ENCODE measurements at regions not wholly inside any gene's neighbourhood (a gene's known extent, or its start where the extent isn't known, plus 50 kb on each side); places are given as distances from the start of the nearest gene placed in this dataset.
"Not testable (repeated sequence)": the region's sequence is repeated elsewhere in the genome, so short reads cannot be mapped to it uniquely, and the experiment has no call there.

DNA sequence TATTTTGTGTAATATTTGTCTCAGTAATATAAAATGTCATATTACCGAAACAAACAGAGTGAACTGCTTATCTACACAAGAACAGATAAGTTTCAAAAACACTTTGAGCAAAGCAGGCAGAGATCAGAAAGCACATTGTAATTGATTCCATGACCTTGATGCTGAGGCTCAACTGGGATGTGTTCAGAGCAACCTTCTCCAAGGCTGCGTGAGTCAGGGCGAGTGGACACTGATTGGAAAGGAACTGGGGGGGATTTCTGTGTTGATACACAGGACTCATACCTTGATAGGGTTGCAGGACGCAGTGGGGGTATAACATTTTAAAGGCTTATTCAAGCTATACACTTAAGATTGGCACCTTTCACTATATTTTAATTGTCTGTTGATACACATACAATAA is 1136.3 kb downstream of the UQCRFS1 start:
- no peak for DNase-seq (ENCODE audit: extremely low read depth in 1 of 2, low read depth in 1 of 2)

DNA sequence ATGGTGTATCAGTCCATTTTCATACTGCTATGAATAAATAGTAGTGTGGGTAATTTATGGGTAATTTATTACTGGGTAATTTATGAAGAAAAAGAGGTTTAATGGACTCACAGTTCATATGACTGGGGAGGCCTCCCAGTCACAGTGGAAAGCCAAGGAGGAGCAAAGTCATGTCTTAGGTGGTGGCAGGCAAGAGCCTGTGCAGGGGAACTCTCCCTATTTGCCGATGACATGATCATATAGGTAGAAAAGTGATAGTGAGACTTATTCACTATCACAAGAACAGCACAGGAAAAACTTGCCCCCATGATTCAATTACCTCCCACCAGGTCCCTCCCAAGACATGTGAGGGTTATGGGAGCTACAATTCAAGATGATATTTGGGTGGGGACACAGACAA is 1137.7 kb downstream of the UQCRFS1 start:
- DNase-seq (ENCODE audit: extremely low read depth in 1 of 2, low read depth in 1 of 2) = no peak

DNA sequence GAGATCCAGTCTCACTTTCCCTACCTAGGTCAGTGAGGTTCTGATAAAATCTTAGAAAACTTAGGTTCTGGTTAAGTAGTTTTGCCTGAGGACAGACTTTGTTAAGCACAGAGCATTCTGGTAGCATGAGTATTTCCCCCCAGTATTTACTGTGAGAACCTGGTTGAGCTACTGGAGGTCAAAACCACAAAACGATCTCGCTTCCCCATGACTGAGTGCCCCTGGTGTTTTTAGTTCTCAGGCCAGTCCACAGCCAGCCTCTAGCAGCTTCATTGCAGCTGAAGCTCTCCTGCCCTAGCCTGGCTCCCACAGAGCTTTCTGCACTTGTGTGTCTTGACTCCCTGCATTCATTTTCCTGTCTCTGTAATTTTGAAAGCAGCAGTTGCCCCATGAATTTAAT is 1138.2 kb downstream of the UQCRFS1 start:
- DNase-seq (ENCODE audit: extremely low read depth in 1 of 2, low read depth in 1 of 2) = no peak

DNA sequence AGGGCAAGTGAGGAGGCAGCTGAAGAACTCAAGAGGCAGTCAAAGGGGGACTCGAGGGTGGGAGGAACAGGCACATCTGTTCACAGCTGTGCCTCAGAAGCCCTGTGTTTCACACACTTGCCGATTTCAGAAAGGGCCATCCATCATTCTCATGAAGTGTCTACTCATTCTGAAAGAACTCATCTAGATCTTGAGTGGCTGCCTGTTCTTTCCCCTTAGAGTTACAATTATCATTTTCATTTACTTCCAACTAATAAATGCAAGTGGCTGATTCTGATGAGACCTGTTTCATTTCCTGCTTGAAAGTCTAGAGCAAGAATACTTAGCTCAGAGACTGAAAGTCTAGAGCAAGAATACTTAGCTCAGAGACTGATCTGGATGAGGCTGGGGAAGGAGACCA is 1145.1 kb downstream of the UQCRFS1 start:
- DNase-seq (ENCODE audit: extremely low read depth in 1 of 2, low read depth in 1 of 2) = no peak

DNA sequence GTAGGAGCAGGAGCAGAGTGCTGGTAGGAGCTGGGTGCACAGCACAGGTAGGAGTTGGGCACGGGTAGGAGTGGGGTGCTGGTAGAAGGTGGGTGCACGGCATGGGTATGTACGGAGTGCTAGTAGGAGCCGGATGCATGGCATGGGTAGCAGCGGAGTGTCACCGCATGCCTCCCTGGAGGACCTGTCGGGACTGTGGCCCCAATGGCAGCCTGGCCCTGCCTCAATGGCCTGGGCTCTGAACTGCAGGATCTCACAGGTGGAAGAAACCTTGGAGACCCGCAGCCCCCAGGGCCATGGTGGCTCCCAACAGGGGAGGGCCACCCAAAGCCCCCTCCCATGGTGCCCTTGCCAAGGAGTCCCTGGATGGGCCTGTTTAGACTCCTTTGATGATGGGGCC is 1146.0 kb downstream of the UQCRFS1 start:
- DNase-seq (ENCODE audit: extremely low read depth in 1 of 2, low read depth in 1 of 2) = no peak

DNA sequence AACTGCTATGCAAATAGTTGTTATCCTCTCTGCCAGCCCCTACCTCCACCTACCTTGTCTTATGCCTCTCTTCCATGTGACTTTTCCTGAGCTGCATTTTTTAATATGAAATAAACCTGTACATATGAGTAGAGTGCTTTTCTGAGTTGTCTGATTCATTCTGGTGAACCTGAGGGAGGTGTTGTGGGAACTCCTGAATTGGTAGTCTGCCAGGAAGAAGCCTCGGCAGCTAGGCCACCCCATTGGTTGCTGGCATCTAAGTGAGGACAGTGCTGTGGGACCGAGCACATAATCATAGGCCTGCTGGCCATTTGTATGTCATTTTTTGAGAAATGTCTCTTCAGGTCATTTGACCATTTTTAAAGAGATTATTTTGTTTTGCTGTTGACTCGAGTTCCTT is 1146.8 kb downstream of the UQCRFS1 start:
- DNase-seq (ENCODE audit: extremely low read depth in 1 of 2, low read depth in 1 of 2) = no peak

DNA sequence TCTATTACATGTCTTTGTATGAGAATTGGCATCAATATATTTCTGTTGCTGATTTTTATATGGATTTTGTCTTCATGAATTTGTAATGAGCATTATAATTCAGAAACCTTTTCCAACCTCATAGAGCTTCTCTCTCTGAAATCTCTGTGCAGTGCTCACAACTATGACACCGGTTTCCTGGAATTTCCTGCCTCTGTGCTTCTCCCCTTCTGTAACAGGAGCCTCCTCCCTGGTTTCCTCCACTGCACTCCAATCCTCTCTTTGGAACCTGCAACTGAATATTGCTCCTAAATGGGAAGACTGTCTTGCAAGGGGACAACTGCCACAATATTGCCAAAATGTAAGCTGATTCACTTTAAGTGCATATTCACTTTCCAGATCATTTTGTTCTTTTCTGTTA is 1147.9 kb downstream of the UQCRFS1 start:
- DNase-seq (ENCODE audit: extremely low read depth in 1 of 2, low read depth in 1 of 2) = no peak

DNA sequence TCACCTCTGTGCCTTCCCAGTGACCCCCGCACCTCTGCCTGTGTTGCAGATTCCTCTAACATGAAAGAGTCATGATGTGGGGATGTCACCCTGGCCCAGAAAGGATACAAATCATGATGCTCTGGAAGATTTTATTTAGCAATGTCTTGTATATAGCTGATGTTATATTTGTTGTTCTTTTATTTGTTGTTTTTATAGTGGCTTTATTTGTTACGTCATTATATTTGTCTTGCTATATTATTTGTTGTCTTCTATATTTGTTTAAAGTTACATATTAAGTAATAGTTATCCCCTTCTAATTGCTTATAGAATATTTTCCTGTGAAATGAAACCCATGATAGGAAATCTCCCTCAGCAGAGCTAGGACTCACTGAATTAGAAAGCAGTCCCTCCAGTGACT is 1149.2 kb downstream of the UQCRFS1 start:
- DNase-seq (ENCODE audit: extremely low read depth in 1 of 2, low read depth in 1 of 2) = no peak

DNA sequence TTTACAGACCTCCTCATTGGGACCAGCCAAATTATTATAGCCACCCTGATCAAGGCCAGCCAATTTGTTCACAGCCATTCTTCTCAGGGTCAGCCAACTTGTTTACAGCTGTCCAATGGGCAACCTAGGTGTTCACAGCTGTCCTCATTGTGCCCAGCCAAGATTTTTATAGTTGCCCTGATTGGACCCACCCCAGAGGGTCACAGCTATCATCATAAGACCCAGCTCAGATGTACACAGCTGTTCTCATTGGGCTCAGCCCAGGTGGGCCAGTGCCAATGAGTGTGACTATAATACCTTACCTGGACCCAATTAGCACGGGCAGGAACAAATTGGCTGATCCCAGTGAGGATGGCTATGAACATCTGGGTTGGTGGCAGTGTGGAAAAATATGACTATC is 1151.8 kb downstream of the UQCRFS1 start:
- no peak for DNase-seq (ENCODE audit: extremely low read depth in 1 of 2, low read depth in 1 of 2)

DNA sequence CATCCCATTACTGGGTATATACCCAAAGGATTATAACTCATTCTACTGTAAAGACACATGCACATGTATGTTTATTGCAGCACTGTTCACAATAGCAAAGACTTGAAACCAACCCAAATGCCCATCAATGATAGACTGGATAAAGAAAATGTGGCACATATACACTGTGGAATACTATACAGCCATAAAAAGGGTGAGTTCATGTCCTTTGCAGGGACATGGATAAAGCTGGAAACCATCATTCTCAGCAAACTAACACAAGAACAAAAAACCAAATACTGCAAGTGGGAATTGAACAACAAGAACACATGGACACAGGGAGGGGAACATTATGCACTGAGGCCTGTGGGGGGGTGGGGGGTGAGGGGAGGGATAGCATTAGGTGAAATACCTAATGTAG is 1155.9 kb downstream of the UQCRFS1 start:
- DNase-seq (ENCODE audit: extremely low read depth in 1 of 2, low read depth in 1 of 2) = not testable (repeated sequence)

DNA sequence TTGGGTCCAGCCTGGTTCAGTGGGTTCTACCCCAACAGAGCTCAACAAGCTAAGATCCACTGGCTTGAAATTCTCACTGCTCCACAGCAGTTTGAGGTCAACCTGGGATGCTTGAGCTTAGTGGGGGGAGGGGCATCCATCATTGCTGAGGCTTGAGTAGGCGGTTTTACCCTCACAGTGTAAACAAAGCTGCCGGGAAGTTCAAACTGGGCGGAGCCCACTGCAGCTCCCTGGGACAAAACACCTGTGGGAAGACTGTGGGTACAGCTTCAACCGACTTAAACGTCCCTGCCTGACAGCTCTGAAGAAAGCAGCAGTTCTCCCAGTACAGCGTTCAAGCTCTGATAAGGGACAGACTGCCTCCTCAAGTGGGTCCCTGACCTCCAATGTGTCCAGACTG is 1161.9 kb downstream of the UQCRFS1 start:
- DNase-seq (ENCODE audit: extremely low read depth in 1 of 2, low read depth in 1 of 2) = no peak

DNA sequence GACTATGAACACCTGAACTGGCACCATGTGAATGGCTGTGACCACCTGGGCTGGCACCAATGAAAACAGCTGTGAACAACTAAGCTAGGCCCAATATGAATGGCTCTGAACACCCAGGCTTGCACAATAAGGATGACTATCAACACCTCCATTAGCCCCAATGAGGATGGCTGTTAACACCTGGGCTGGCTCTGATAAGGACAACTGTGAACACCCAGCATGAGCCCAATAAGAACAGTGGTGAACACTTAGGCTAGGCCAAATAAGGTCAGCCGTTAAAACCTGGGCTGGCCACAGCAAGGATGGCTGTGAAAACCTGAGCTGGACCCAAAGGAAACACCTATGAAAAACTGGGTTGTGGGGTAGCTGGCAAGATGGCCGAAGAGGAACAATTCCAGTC is 1163.1 kb downstream of the UQCRFS1 start:
- no peak for DNase-seq (ENCODE audit: extremely low read depth in 1 of 2, low read depth in 1 of 2)

DNA sequence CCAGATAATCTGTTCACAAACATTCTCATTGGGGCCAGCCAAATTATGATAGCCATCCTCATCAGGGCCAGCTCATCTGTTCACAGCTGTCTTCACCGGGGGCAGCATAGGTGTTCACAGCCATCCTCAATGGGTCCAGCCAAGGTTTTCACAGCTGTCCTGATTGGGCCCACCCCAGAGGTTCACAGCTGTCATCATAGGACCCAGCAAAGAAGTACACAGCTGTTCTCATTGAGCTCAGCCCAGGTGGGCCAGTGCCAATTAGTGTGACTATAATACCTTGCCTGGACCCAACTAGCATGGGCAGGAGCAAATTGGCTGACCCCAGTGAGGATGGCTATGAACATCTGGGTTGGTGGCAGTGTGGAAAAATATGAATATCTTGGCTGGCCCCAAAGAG is 1166.0 kb downstream of the UQCRFS1 start:
- no peak for DNase-seq (ENCODE audit: extremely low read depth in 1 of 2, low read depth in 1 of 2)

DNA sequence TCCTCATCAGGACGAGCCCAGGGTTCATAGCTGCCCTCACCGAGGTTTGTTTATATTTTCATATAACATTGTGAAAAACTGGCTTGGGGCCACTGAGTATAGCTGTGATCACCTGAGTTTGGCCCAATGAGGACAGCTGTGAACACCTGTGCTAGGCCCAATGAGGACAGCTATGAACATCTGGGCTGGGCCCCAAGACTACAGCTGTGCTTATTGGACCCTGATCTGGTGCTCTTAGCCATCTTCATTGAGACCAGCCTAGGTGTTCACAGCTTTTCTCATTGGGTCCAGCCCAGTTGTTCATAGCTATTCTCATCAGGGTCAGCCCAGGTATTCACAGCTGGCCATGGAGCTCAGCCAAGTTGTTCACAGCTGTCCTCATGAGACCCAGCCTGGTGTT is 1167.3 kb downstream of the UQCRFS1 start:
- DNase-seq (ENCODE audit: extremely low read depth in 1 of 2, low read depth in 1 of 2) = no peak

DNA sequence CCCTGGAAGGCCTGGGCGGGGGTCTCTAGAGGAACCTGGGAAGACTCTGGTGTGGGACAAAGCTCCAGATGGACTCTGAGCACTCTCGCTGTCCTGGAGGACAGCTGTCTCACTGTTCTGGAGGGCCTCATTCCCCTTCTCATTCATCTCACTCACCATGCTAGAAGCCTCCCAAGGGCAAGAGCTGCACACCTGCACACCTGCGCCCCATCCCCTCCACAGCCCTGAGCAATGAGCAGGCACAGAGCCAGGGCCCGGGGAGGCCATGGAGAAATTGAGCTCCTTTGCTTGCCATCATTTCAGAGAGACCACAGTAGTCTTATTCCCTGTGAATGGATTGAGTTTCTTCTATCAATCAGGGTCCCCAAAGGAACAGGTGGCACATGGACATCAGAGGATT is 1168.5 kb downstream of the UQCRFS1 start:
- DNase-seq (ENCODE audit: extremely low read depth in 1 of 2, low read depth in 1 of 2) = no peak

DNA sequence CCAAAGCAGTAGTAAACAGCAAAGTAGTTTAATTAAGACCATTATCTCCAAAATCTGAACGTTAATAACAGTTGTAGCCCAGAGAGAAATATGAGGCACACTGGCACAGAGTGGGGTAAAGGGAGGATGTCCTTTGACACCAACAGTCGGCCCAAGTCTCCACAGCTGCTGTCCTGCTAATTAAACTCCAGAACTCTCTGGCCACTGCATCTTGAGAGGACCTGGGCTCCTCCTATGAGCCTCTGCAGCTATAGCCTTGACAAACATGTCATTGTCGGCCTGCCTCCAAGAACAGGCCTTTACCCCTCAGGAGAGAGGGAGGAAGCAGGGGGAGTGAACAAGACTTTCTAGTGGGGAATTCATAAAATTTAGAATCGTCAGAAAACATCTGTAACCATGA is 1170.4 kb downstream of the UQCRFS1 start:
- no peak for DNase-seq (ENCODE audit: extremely low read depth in 1 of 2, low read depth in 1 of 2)

DNA sequence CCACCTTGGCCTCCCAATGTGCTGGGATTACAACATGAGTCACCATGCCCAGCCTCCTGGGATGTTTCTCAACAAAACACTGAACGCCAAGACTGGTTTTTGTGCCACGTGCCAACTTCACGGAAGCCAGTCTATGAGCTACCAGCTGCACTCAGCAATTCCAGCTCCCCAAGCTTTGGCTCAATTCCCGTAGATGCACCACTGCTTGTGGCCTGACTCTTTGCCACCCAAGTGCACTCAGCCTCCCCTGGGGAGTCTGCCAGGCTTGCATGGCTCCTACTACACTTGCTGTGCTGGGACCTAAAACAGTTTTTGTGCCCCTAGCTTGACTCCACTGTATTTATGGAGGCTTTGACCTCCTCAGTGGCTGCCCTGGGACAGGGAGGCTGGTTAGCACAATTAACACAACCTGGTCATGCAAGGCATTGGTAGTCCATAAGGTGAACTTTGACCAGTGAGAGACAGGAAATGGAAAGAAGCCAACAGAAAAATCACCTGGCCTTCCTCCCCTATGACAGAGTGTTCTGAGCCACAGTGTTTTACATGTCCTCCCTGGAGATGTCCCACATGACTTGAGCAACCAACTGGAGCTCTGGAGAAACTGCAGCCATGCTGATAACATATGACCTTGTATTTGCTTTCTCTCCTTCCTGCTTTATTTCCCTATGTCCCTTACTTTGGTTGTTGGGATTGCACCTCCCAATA is 1173.1 kb downstream of the UQCRFS1 start:
- DNase-seq (ENCODE audit: extremely low read depth in 1 of 2, low read depth in 1 of 2) = no peak

DNA sequence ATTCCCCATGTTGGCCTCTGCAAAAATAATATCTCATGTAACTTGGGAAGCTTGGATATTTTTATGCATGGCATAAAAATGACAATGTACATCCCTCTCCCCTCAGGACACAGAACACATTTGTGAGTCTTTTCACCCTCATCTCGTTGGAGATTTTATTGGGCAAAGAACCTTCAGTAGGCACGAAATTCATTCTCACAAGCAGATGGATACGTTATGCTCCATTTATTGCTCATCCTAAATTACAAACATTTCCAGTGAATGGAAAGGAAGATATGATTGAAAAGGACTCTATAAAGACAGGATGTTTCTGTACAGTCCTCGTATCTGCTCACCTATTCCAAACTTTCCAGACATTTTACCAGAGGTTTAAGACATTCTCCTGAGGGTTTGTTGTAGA is 1175.8 kb downstream of the UQCRFS1 start:
- no peak for DNase-seq (ENCODE audit: extremely low read depth in 1 of 2, low read depth in 1 of 2)

DNA sequence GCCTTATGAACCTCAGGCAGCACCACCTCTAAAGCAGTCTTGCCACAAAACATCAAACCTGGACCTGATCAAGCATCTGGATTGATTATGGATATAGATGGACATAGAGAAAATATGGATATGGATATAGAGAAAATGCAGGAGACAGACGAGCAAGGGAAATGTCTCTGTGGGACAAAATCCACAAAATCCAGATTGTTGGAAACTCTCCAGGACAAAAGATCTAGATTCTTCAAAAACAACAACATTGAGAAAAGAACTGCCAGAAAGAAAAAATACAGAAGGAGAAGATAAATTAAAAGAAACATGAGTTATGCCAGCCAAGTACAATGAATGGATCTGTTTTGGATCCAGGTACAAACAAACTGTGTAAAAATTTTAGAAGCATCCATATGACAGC is 1176.5 kb downstream of the UQCRFS1 start:
- no peak for DNase-seq (ENCODE audit: extremely low read depth in 1 of 2, low read depth in 1 of 2)

DNA sequence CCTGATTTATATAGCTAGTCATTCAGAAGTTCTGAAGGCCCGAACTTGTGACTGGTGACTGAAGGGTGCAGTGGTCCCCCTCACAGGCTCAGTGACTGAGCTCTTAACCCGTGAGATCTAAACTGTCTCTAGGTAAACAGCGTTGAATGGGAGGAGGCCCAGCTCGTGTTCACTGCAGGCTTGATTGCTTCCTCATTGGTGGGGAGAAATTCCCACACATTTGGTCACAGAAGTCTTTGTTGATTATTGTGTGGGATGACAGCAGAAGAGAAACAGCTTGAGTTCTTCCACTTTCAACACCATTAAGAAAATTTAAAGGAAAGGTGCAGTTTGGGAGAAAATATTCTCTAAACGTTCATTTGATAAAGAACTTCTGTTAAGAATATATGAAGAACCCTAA is 1178.0 kb downstream of the UQCRFS1 start:
- no peak for DNase-seq (ENCODE audit: extremely low read depth in 1 of 2, low read depth in 1 of 2)

DNA sequence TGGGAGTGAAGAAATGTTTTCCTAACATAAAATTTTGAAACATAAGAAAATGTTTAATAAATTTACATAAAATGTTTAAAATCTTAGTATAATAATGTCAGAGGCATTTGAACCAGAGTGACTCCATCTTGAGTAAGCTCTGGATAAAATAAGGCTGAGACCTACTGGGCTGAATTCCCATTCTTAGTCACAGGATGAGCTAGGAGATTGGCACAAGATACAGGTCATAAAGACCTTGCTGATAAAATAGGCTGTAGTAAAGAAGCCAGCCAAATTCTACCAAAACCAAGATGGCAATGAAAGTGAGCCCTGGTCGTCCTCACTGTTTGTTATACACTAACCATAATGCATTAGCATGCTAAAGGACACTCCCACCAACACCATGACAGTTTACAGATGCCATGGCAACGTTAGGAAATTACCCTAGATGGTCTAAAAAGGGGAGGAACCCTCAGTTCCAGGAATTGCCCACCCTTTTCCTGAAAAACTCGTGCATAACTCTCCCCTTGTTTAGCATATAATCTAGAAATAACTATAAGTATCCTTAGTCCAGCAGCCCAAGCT is 1184.0 kb downstream of the UQCRFS1 start:
- DNase-seq (ENCODE audit: extremely low read depth in 1 of 2, low read depth in 1 of 2) = no peak

DNA sequence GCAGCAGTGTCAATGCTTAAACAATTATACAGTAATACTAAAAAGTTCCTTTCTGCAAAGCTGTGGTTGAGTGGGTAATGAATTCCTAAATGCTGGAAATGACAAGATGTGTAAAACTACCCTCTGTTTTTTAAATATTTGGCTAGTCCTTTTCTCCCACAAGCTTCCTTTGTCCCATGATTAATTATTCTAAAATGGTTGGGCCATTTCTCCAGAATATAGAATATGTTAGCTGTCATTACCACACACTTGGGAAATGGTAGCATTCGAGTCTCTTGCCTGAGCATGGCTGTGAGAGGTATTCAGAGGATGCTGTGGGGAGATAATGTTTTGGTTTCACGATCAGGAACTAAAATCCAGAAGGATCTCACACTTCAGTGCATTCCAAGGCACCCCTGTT is 1185.8 kb downstream of the UQCRFS1 start:
- no peak for DNase-seq (ENCODE audit: extremely low read depth in 1 of 2, low read depth in 1 of 2)

DNA sequence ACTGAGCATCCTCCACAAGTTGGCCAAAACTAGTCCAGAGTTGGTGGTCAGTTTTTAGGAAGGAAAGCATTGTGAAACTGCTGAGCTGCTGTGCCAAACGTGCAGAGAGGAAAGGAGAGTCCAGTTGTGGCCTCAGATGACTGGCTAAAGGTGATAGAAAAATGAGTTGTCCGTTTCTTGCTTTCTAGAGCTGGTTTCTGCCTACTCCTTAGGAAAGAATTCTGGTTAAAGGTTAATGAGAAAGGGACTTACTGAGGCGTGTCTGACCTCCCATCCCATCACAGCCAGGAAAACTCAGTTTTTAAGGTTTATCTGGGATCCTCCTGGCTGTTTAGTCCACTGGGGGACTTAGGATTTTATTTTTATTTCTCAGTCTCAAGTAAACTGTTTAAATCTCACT is 1186.3 kb downstream of the UQCRFS1 start:
- no peak for DNase-seq (ENCODE audit: extremely low read depth in 1 of 2, low read depth in 1 of 2)

All from activated CD8-positive, alpha-beta memory T cell treated with anti-CD3 and anti-CD28 coated beads for 1 hour (primary cell).